ENCODE measurements at regions not wholly inside any gene's neighbourhood (a gene's known extent, or its start where the extent isn't known, plus 50 kb on each side); places are given as distances from the start of the nearest gene placed in this dataset.

DNA sequence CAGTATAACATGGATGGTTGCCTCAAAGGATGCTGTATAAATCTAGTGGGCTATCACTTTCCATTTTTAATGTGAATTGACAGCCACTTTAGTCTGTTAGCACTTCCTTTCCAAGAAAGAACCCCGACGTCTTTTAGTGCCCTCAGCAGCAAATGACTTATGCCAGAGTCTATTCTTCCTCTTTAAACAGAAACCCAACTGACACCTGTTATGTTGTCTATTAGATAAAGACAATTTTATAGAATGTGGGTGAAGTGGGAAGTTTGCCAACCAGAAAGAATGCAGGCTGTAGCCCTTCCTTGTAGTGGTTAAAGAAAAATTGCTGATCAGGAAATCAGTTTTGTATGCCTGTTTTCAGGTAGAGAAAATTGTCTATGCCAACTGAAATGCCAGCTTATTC is 344.9 kb downstream of the ZNF326 start (continued):
- TF ChIP-seq, protein P1, sequence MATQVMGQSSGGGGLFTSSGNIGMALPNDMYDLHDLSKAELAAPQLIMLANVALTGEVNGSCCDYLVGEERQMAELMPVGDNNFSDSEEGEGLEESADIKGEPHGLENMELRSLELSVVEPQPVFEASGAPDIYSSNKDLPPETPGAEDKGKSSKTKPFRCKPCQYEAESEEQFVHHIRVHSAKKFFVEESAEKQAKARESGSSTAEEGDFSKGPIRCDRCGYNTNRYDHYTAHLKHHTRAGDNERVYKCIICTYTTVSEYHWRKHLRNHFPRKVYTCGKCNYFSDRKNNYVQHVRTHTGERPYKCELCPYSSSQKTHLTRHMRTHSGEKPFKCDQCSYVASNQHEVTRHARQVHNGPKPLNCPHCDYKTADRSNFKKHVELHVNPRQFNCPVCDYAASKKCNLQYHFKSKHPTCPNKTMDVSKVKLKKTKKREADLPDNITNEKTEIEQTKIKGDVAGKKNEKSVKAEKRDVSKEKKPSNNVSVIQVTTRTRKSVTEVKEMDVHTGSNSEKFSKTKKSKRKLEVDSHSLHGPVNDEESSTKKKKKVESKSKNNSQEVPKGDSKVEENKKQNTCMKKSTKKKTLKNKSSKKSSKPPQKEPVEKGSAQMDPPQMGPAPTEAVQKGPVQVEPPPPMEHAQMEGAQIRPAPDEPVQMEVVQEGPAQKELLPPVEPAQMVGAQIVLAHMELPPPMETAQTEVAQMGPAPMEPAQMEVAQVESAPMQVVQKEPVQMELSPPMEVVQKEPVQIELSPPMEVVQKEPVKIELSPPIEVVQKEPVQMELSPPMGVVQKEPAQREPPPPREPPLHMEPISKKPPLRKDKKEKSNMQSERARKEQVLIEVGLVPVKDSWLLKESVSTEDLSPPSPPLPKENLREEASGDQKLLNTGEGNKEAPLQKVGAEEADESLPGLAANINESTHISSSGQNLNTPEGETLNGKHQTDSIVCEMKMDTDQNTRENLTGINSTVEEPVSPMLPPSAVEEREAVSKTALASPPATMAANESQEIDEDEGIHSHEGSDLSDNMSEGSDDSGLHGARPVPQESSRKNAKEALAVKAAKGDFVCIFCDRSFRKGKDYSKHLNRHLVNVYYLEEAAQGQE (IDR thresholded peaks at IDR 0.05; ENCODE audit: unreplicated experiment): no peak
- TF ChIP-seq NANOG (IDR thresholded peaks at IDR 0.05; ENCODE audit: borderline replicate concordance) (no peak), STAT1 (IDR thresholded peaks at IDR 0.05; ENCODE audit: unreplicated experiment) (no peak), ZNF331 (CRISPR knock-in tag; IDR thresholded peaks at IDR 0.05; ENCODE audit: low read depth) (no peak)

DNA sequence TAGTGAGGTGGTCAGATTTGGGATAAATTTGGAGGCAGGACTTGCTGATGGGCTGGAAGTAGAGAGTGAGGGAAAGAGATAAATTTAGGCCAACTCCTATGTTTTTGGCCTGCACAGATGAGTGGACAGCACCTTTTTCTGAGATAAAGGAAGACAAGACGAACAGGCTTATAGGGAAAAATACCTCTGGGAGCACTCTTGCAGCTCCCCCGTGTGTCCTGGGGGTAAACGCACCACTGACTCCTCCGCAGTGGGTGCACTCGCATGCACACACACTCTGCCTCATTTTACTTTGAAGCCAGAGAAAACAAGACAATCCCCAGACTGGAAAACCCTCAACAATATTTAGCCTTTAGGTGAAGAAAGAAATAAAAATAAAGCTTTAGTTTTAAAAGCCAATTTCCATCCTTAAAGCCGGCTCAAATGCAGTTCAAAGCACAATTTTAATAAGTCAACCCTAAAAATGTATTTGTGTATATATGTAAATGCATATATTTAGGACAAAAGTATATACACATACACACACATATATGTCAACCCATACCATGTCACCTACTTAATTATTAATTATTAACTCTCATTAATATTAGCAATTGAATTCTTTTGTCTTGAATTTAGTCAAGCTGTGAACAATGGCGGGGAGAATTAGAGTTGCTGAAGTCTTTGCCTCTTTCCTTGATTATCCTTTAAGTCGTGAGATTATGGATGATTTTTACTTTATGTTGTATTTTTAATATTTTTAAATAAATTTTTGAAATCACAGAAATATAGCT is 341.8 kb downstream of the ZNF326 start:
- 0 out of 3 replicates have a peak, but pooled peaks cover 3% of the 10 kb centered on the region for H3K4me1 Mint-ChIP-seq
- Histone ChIP-seq H2AFZ (no peak overlapping the region), H3K9me2 (ENCODE audit: insufficient read depth) (no peaks in the 10 kb centered on the region; the same call in 1 of the 2 replicates), H4K20me1 (replicated peaks; ENCODE audit: insufficient read depth) (no peaks in the 10 kb centered on the region), H3F3A (replicated peaks; ENCODE audit: low read depth) (no peaks in the 10 kb centered on the region), H3K27ac (ENCODE audit: low read depth) (no peak overlapping the region), H3K4me3 (no peak overlapping the region), H3K4me2 (no peak overlapping the region), H3K4me1 (ENCODE audit: insufficient read depth) (no peaks in the 10 kb centered on the region), H3K36me3 (ENCODE audit: insufficient read depth) (no peaks in the 10 kb centered on the region), H3K79me2 (replicated peaks; ENCODE audit: insufficient read depth) (no peaks in the 10 kb centered on the region), H3K27me3 (ENCODE audit: insufficient read depth) (no peaks in the 10 kb centered on the region)
- peak; percentile 26 for DNase-seq (ENCODE audit: low spot score)
- no peak for TF ChIP-seq STAT1 (IDR thresholded peaks at IDR 0.05; ENCODE audit: unreplicated experiment)
- TF ChIP-seq, protein P2, sequence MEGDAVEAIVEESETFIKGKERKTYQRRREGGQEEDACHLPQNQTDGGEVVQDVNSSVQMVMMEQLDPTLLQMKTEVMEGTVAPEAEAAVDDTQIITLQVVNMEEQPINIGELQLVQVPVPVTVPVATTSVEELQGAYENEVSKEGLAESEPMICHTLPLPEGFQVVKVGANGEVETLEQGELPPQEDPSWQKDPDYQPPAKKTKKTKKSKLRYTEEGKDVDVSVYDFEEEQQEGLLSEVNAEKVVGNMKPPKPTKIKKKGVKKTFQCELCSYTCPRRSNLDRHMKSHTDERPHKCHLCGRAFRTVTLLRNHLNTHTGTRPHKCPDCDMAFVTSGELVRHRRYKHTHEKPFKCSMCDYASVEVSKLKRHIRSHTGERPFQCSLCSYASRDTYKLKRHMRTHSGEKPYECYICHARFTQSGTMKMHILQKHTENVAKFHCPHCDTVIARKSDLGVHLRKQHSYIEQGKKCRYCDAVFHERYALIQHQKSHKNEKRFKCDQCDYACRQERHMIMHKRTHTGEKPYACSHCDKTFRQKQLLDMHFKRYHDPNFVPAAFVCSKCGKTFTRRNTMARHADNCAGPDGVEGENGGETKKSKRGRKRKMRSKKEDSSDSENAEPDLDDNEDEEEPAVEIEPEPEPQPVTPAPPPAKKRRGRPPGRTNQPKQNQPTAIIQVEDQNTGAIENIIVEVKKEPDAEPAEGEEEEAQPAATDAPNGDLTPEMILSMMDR (conservative IDR thresholded peaks at IDR 0.05; ENCODE audit: low read depth in 2 of 2): peak; percentile 17 to 61; a peak in 3 of 4 replicates
- ATAC-seq: peak; percentile 65
- H3K27ac Mint-ChIP-seq: no peak overlapping the region
- no peak overlapping the region for H3K4me3 Mint-ChIP-seq
- H3K27me3 Mint-ChIP-seq (ENCODE audit: insufficient read depth, low read depth, poor library complexity): no peaks in the 10 kb centered on the region
- H3K36me3 Mint-ChIP-seq (ENCODE audit: low read depth): no peaks in the 10 kb centered on the region
- no peaks in the 10 kb centered on the region for H3K9me3 Mint-ChIP-seq

DNA sequence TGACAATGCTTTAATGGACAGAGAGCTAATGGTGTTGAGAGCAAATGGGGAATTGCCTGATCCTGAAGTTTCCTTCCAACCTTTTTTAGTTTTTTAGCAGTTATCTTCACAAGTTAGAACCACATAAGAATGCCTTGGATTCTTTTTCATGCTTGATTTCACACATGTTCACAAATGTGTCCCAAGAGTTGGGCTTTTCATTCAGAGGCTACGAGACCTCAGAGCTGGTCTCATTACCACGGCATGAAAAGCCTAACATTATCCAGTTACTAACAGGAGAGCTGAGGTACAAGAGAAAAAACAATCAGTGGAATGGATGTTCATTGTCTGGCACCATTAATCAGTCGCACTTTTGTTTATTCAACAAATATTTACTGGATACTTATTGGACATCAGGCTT is 340.6 kb downstream of the ZNF326 start:
- no peak overlapping the region for H3K27ac ChIP-seq (ENCODE audit: low read depth)
- no peaks in the 10 kb centered on the region for H3K4me1 ChIP-seq (ENCODE audit: insufficient read depth)
- H3K27me3 Mint-ChIP-seq (ENCODE audit: insufficient read depth, low read depth, poor library complexity): no peaks in the 10 kb centered on the region
- DNase-seq (ENCODE audit: low spot score): no peak
- no peak overlapping the region for H3K4me3 ChIP-seq
- no peaks in the 10 kb centered on the region for H3K27me3 ChIP-seq (ENCODE audit: insufficient read depth)
- H3K27ac Mint-ChIP-seq: no peak overlapping the region
- H3K4me3 Mint-ChIP-seq: no peak overlapping the region
- H3K9me3 Mint-ChIP-seq: no peaks in the 10 kb centered on the region
- H3F3A ChIP-seq (replicated peaks; ENCODE audit: low read depth): no peaks in the 10 kb centered on the region
- H3K36me3 ChIP-seq (ENCODE audit: insufficient read depth): no peaks in the 10 kb centered on the region
- ATAC-seq: no peak
- no peaks in the 10 kb centered on the region; the same call in 1 of the 2 replicates for H3K9me2 ChIP-seq (ENCODE audit: insufficient read depth)
- no peak overlapping the region for H3K4me2 ChIP-seq
- H4K20me1 ChIP-seq (replicated peaks; ENCODE audit: insufficient read depth): no peaks in the 10 kb centered on the region
- no peak overlapping the region for H2AFZ ChIP-seq
- no peaks in the 10 kb centered on the region for H3K36me3 Mint-ChIP-seq (ENCODE audit: low read depth)
- H3K79me2 ChIP-seq (replicated peaks; ENCODE audit: insufficient read depth): no peaks in the 10 kb centered on the region
- 0 out of 3 replicates have a peak, but pooled peaks cover 3% of the 10 kb centered on the region for H3K4me1 Mint-ChIP-seq
- TF ChIP-seq, protein P2 (conservative IDR thresholded peaks at IDR 0.05; ENCODE audit: low read depth in 2 of 2): no peak
- TF ChIP-seq ZNF331 (CRISPR knock-in tag; IDR thresholded peaks at IDR 0.05; ENCODE audit: low read depth) (no peak), NANOG (IDR thresholded peaks at IDR 0.05; ENCODE audit: borderline replicate concordance) (no peak), EZH2 (IDR thresholded peaks at IDR 0.05; ENCODE audit: low read depth, unreplicated experiment) (no peak), ZNF114 (CRISPR knock-in tag; IDR thresholded peaks at IDR 0.05) (no peak), STAT1 (IDR thresholded peaks at IDR 0.05; ENCODE audit: unreplicated experiment) (no peak), CREB1 (CRISPR knock-in tag; IDR thresholded peaks at IDR 0.05; ENCODE audit: low read depth) (no peak), EZH2phosphoT487 (IDR thresholded peaks at IDR 0.05; ENCODE audit: unreplicated experiment) (no peak)
- TF ChIP-seq, protein P1 (IDR thresholded peaks at IDR 0.05; ENCODE audit: unreplicated experiment): no peak

Data from GM23338 (cell line).